SK-N-SH (cell line): ENCODE measurements at regions not wholly inside any gene's neighbourhood (a gene's known extent, or its start where the extent isn't known, plus 50 kb on each side); places are given as distances from the start of the nearest gene placed in this dataset.

Experiments used
- CTCF ChIA-PET: fragments of 300-600, 350-600 bp; formaldehyde crosslinking; extraction: SDS; loops from one replicate; lab custom pipeline; 2021; lab: Yijun Ruan, JAX
- POLR2A ChIA-PET: fragments of 350-600 bp; sonication (Branson Sonifier 250); formaldehyde crosslinking; extraction: SDS; loops from one replicate; lab custom pipeline; 2020; ENCODE audit warnings: antibody characterized with exemption, inconsistent platforms; lab: Yijun Ruan, JAX
- DNase-seq: peaks from one replicate; pipeline ENCODE4 v3.0.0; 2012
- H2AFZ ChIP-seq: fragments of 200-600 bp; sonication (generic); 2 replicates; pipeline ENCODE4 v1.8.1; 2016; ENCODE audit warnings: antibody characterized with exemption, mild to moderate bottlenecking, low read depth
- H3F3A ChIP-seq: fragments of 200-600 bp; sonication (generic); replicated peaks from 2 replicates; pipeline ENCODE3; 2016; ENCODE audit warnings: antibody characterized with exemption, mild to moderate bottlenecking; ENCODE audit not compliant: insufficient read depth
- H3K27ac ChIP-seq, 2 experiments: fragments of 200-500 bp in 1 of 2; fragments of 200-600 bp in 1 of 2; sonication (Bioruptor generic) in 1 of 2; sonication (generic), shearing (Covaris generic) in 1 of 2; 2 replicates each; pipeline versions ENCODE4 v1.5.1 to v1.6.1; 2014 to 2016; ENCODE audit warnings: low read depth in 2 of 2, inconsistent platforms in 1 of 2, low read length in 1 of 2, mild to moderate bottlenecking in 1 of 2, mixed read lengths in 1 of 2
- H3K27me3 ChIP-seq: fragments of 200-600 bp; sonication (generic), shearing (Covaris generic); 2 replicates; pipeline ENCODE4 v1.6.1; 2016; ENCODE audit warnings: mixed run types; ENCODE audit not compliant: insufficient read depth
- H3K36me3 ChIP-seq, 2 experiments: fragments of 200-500 bp in 1 of 2; fragments of 200-600 bp in 1 of 2; sonication (Bioruptor generic) in 1 of 2; sonication (generic) in 1 of 2; replicated peaks in 1 of 2; 2 replicates each; pipeline versions ENCODE3 to v1.5.1; 2014 to 2016; ENCODE audit warnings: low read length in 1 of 2, mild to moderate bottlenecking in 1 of 2; ENCODE audit not compliant: insufficient read depth in 2 of 2, control insufficient read depth in 1 of 2
- H3K4me1 ChIP-seq, 2 experiments: fragments of 200-500 bp in 1 of 2; fragments of 200-600 bp in 1 of 2; sonication (Bioruptor generic) in 1 of 2; sonication (generic), shearing (Covaris generic) in 1 of 2; 2 replicates each; pipeline versions ENCODE4 v1.5.1 to v1.6.1; 2014 to 2016; ENCODE audit warnings: low read depth in 1 of 2, low read length in 1 of 2, mixed run types in 1 of 2; ENCODE audit not compliant: insufficient read depth in 2 of 2, control insufficient read depth in 1 of 2
- H3K4me2 ChIP-seq: fragments of 200-600 bp; sonication (generic), shearing (Covaris generic); 2 replicates; pipeline ENCODE4 v1.6.1; 2017; ENCODE audit warnings: mixed run types
- H3K4me3 ChIP-seq, 2 experiments: fragments of 200-500 bp in 1 of 2; fragments of 200-600 bp in 1 of 2; sonication (Bioruptor generic) in 1 of 2; sonication (generic), shearing (Covaris generic) in 1 of 2; 2 replicates each; pipeline versions ENCODE4 v1.5.1 to v1.8.1; 2014 to 2016; ENCODE audit warnings: low read depth in 2 of 2, inconsistent platforms in 1 of 2, low read length in 1 of 2, mild to moderate bottlenecking in 1 of 2, mixed read lengths in 1 of 2, moderate library complexity in 1 of 2
- H3K79me2 ChIP-seq: fragments of 200-600 bp; sonication (generic); 2 replicates; pipeline ENCODE4 v1.8.1; 2017; ENCODE audit warnings: mild to moderate bottlenecking; ENCODE audit not compliant: insufficient read depth
- H3K9ac ChIP-seq: fragments of 200-600 bp; sonication (generic); 2 replicates; pipeline ENCODE4 v1.6.1; 2017; ENCODE audit warnings: mixed run types
- H3K9me2 ChIP-seq: fragments of 200-600 bp; sonication (generic); 2 replicates; pipeline ENCODE4 v1.6.1; 2017; ENCODE audit warnings: mixed run types
- H3K9me3 ChIP-seq: fragments of 200-600 bp; sonication (generic); 2 replicates; pipeline ENCODE4 v1.6.1; 2017; ENCODE audit warnings: mixed run types, mild to moderate bottlenecking, moderate library complexity
- H4K20me1 ChIP-seq: fragments of 200-600 bp; sonication (generic); 2 replicates; pipeline ENCODE4 v1.6.1; 2017; ENCODE audit warnings: mild to moderate bottlenecking, mixed run types; ENCODE audit not compliant: insufficient read depth
- CTCF ChIP-seq: fragments of 200-600 bp; sonication (generic); IDR thresholded peaks from 2 replicates; pipeline ENCODE4 v1.6.1; 2017; ENCODE audit warnings: antibody characterized with exemption, mild to moderate bottlenecking, moderate library complexity
- ELF1 ChIP-seq: IDR thresholded peaks from 2 replicates; pipeline ENCODE4 v1.4.0; 2012
- FOSL2 ChIP-seq: IDR thresholded peaks from 2 replicates; pipeline ENCODE4 v1.4.0; 2012; ENCODE audit warnings: low read depth, mild to moderate bottlenecking, moderate library complexity, borderline replicate concordance
- FOXM1 ChIP-seq: IDR thresholded peaks from 2 replicates; pipeline ENCODE4 v1.4.0; 2012; ENCODE audit warnings: low read depth, mild to moderate bottlenecking
- GABPA ChIP-seq: IDR thresholded peaks from 2 replicates; pipeline ENCODE4 v1.4.0; 2012; ENCODE audit warnings: low read depth, mild to moderate bottlenecking
- GATA2 ChIP-seq: sonication (generic); formaldehyde crosslinking; IDR thresholded peaks from 2 replicates; pipeline ENCODE4 v1.5.0; 2020; ENCODE audit warnings: mild to moderate bottlenecking, missing genetic modification reagents
- IRF3 ChIP-seq: fragments of 150-350 bp; IDR thresholded peaks from 2 replicates; pipeline ENCODE4 v1.6.1; 2016; ENCODE audit warnings: mild to moderate bottlenecking, low read depth, low read length
- MEF2A ChIP-seq: IDR thresholded peaks from 2 replicates; pipeline ENCODE4 v1.4.0; 2012; ENCODE audit warnings: low read depth, borderline replicate concordance
- MXI1 ChIP-seq: IDR thresholded peaks from 2 replicates; pipeline ENCODE4 v1.6.1; 2012; ENCODE audit warnings: mild to moderate bottlenecking, low read depth, low read length, improper control_type of control experiment
- RAD21 ChIP-seq: IDR thresholded peaks from 2 replicates; pipeline ENCODE4 v1.6.1; 2012; ENCODE audit warnings: mild to moderate bottlenecking, low read length
- RCOR1 ChIP-seq: fragments of 150-350 bp; IDR thresholded peaks from 2 replicates; pipeline ENCODE4 v1.6.1; 2017; ENCODE audit warnings: antibody characterized with exemption, low read length
- RFX5 ChIP-seq: IDR thresholded peaks from 2 replicates; pipeline ENCODE4 v1.6.1; 2012; ENCODE audit warnings: mild to moderate bottlenecking, improper control_type of control experiment, low read length
- SIN3A ChIP-seq: IDR thresholded peaks from 2 replicates; pipeline ENCODE4 v1.6.1; 2012; ENCODE audit warnings: low read depth, mild to moderate bottlenecking, low read length, moderate library complexity, borderline replicate concordance
- TCF12 ChIP-seq: IDR thresholded peaks from 2 replicates; pipeline ENCODE4 v1.4.0; 2012
- WGBS: methylation state at CpG from one replicate; pipeline ENCODE4 v1.1.6; 2017; ENCODE audit warnings: low lambda C conversion rate; 5-methylcytosine and 5-hydroxymethylcytosine counted together
- TF ChIP-seq, protein P1 (sequence below): IDR thresholded peaks from 2 replicates; pipeline ENCODE4 v1.6.1; 2012; ENCODE audit warnings: mild to moderate bottlenecking, low read depth, low read length, moderate library complexity
- TF ChIP-seq, protein P2 (sequence below): IDR thresholded peaks from 2 replicates; pipeline ENCODE4; 2012

- CTCF ChIA-PET, result interaction anchor here (0.9 to 2.0 kb wide), 2 partner anchors 19 to 51 kb away, joined by 3 to 9 read pairs; no protein-coding TSS in a partner anchor
- no peak overlapping the region for H2AFZ ChIP-seq
- no peak for DNase-seq
- no peaks in the 10 kb centered on the region for H3K4me1 ChIP-seq
- H3K4me3 ChIP-seq, result no peak overlapping the region
- H3F3A ChIP-seq, result no peaks in the 10 kb centered on the region
- TF ChIP-seq CTCF (no peak), ELF1 (no peak), SIN3A (no peak), GABPA (no peak), RFX5 (no peak), GATA2 (CRISPR knock-in tag) (no peak), TCF12 (no peak), IRF3 (no peak), MEF2A (no peak), FOXM1 (no peak), RAD21 (no peak), RCOR1 (no peak)
- TF ChIP-seq, all 33 proteins: peak for 0
- no peak overlapping the region for H3K9ac ChIP-seq
- H3K9me3 ChIP-seq, result no peaks in the 10 kb centered on the region
- 24% methylated on average over 5 of the region's 5 CpGs for WGBS
- H4K20me1 ChIP-seq, result no peaks in the 10 kb centered on the region
- H3K4me2 ChIP-seq, result no peak overlapping the region
- no peaks in the 10 kb centered on the region for H3K79me2 ChIP-seq
- H3K36me3 ChIP-seq, result no peaks in the 10 kb centered on the region
- POLR2A ChIA-PET, result no interaction called here
- no peaks in the 10 kb centered on the region; the same call in 1 of the 2 replicates for H3K27me3 ChIP-seq
- no peaks in the 10 kb centered on the region for H3K9me2 ChIP-seq
- H3K27ac ChIP-seq, result no peak overlapping the region
These were observed 138.4 kb downstream of the RPIA start for GRCh38 chr2:88829607-88830463.

DNA sequence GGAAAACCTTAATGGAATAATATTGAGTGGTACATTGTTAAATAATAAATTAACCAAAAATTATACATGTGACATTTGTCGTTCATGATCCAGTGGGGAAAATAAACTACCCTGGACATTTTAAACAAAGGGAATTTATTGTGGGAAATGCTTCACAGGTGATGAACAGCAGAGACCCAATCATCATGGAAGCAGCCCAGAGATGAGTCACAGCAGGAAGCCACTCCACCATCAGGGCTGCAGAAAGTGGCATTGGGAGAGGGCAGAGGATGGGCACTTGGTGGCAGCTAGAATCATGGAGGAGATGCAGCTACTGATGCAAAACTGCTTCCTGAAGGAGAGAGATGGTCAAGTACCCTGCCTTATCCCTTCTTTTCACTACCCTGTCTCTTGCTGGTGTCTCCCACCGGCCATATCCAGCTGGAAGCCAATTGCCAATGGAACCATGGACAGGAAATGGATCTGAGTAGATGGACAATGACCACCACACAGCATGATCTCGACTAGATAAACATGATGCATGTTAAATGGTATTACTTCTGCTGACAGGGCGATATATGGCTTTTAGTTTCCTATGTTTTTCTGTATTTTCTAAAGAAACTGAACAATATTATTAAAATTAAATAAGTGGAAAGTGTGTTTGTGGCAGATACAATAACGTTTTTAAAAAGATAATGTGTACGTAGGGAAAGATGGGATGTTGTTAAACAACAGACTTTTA, 139.8 kb downstream of the RPIA start:
- DNase-seq, result no peak
- Histone ChIP-seq H3K9me2 (no peaks in the 10 kb centered on the region), H3K9me3 (no peaks in the 10 kb centered on the region), H4K20me1 (no peaks in the 10 kb centered on the region), H3K4me1 (no peaks in the 10 kb centered on the region), H3K4me3 (peak overlapping the region in 1 of 2 experiments; percentile 49; a peak in 1 of 4 replicates), H3K79me2 (no peaks in the 10 kb centered on the region), H3K9ac (no peak overlapping the region), H3K27me3 (no peaks in the 10 kb centered on the region), H3K36me3 (no peaks in the 10 kb centered on the region), H3K4me2 (no peak overlapping the region), H3K27ac (no peak overlapping the region), H3F3A (no peaks in the 10 kb centered on the region), H2AFZ (no peak overlapping the region)
- POLR2A ChIA-PET, result no interaction called here
- WGBS, result 14% methylated on average over 6 of the region's 6 CpGs
- CTCF ChIA-PET, result interaction anchor here (0.6 to 2.0 kb wide), 9 partner anchors 9 to 40 kb away, joined by 3 to 9 read pairs (median 3); no protein-coding TSS in a partner anchor
- TF ChIP-seq CTCF, result no peak
- TF ChIP-seq, protein P1, sequence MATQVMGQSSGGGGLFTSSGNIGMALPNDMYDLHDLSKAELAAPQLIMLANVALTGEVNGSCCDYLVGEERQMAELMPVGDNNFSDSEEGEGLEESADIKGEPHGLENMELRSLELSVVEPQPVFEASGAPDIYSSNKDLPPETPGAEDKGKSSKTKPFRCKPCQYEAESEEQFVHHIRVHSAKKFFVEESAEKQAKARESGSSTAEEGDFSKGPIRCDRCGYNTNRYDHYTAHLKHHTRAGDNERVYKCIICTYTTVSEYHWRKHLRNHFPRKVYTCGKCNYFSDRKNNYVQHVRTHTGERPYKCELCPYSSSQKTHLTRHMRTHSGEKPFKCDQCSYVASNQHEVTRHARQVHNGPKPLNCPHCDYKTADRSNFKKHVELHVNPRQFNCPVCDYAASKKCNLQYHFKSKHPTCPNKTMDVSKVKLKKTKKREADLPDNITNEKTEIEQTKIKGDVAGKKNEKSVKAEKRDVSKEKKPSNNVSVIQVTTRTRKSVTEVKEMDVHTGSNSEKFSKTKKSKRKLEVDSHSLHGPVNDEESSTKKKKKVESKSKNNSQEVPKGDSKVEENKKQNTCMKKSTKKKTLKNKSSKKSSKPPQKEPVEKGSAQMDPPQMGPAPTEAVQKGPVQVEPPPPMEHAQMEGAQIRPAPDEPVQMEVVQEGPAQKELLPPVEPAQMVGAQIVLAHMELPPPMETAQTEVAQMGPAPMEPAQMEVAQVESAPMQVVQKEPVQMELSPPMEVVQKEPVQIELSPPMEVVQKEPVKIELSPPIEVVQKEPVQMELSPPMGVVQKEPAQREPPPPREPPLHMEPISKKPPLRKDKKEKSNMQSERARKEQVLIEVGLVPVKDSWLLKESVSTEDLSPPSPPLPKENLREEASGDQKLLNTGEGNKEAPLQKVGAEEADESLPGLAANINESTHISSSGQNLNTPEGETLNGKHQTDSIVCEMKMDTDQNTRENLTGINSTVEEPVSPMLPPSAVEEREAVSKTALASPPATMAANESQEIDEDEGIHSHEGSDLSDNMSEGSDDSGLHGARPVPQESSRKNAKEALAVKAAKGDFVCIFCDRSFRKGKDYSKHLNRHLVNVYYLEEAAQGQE, result no peak
- TF ChIP-seq TCF12, result no peak
- TF ChIP-seq MXI1, result no peak
- peak; percentile 23; the same call in 1 of the 2 replicates for TF ChIP-seq FOSL2
- TF ChIP-seq, protein P2, sequence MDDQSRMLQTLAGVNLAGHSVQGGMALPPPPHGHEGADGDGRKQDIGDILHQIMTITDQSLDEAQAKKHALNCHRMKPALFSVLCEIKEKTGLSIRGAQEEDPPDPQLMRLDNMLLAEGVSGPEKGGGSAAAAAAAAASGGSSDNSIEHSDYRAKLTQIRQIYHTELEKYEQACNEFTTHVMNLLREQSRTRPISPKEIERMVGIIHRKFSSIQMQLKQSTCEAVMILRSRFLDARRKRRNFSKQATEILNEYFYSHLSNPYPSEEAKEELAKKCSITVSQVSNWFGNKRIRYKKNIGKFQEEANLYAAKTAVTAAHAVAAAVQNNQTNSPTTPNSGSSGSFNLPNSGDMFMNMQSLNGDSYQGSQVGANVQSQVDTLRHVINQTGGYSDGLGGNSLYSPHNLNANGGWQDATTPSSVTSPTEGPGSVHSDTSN, result no peak
